GM19463 (cell line): ENCODE measurements at regions not wholly inside any gene's neighbourhood (a gene's known extent, or its start where the extent isn't known, plus 50 kb on each side); places are given as distances from the start of the nearest gene placed in this dataset.
"Not testable (repeated sequence)": the region's sequence is repeated elsewhere in the genome, so short reads cannot be mapped to it uniquely, and the experiment has no call there.

Source experiments
- ATAC-seq: cut with Tn5 transposase; IDR thresholded peaks from one replicate; pipeline ENCODE4 v1.9.1; 2021; ENCODE audit warnings: mild to moderate bottlenecking, moderate library complexity; ENCODE audit not compliant: unreplicated experiment

- ATAC-seq, result not testable (repeated sequence)
Measured at GRCh38 chr6:57708061-57708460, 390.6 kb downstream of the PRIM2 start.

GRCh38 chr6:57722546-57722945, 405.1 kb downstream of the PRIM2 start:
- ATAC-seq, result not testable (repeated sequence)

GRCh38 chr6:57723815-57724401, 406.5 kb downstream of the PRIM2 start:
- not testable (repeated sequence) for ATAC-seq

GRCh38 chr6:57729407-57729806, 412.0 kb downstream of the PRIM2 start:
- ATAC-seq, result not testable (repeated sequence)

- not testable (repeated sequence) for ATAC-seq
Measured at GRCh38 chr6:57730726-57731125, 413.3 kb downstream of the PRIM2 start.

GRCh38 chr6:57747716-57748115, 430.3 kb downstream of the PRIM2 start:
- ATAC-seq, result not testable (repeated sequence)

- not testable (repeated sequence) for ATAC-seq
Measured at GRCh38 chr6:57759850-57760249, 442.4 kb downstream of the PRIM2 start.

GRCh38 chr6:57792720-57793397, 475.4 kb downstream of the PRIM2 start:
- ATAC-seq, result peak; percentile 66

GRCh38 chr6:57793398-57793762, 475.9 kb downstream of the PRIM2 start:
- peak; percentile 44 for ATAC-seq

- ATAC-seq, result peak; percentile 60
Measured at GRCh38 chr6:57799703-57800479, 482.5 kb downstream of the PRIM2 start.

- ATAC-seq, result not testable (repeated sequence)
Measured at GRCh38 chr6:57808581-57808980, 491.2 kb downstream of the PRIM2 start.

- not testable (repeated sequence) for ATAC-seq
Measured at GRCh38 chr6:57809454-57809853, 492.0 kb downstream of the PRIM2 start.

GRCh38 chr6:57813271-57814075, 496.0 kb downstream of the PRIM2 start:
- ATAC-seq, result not testable (repeated sequence)

- ATAC-seq, result not testable (repeated sequence)
Measured at GRCh38 chr6:57815826-57816225, 498.4 kb downstream of the PRIM2 start.

GRCh38 chr6:57821325-57821724, 503.9 kb downstream of the PRIM2 start:
- not testable (repeated sequence) for ATAC-seq

GRCh38 chr6:57822448-57822847, 505.0 kb downstream of the PRIM2 start:
- not testable (repeated sequence) for ATAC-seq

GRCh38 chr6:57822896-57823358, 505.5 kb downstream of the PRIM2 start:
- ATAC-seq, result no peak

GRCh38 chr6:57837622-57838209, 520.3 kb downstream of the PRIM2 start:
- ATAC-seq, result not testable (repeated sequence)

GRCh38 chr6:57841551-57841950, 524.1 kb downstream of the PRIM2 start:
- ATAC-seq, result not testable (repeated sequence)

- ATAC-seq, result not testable (repeated sequence)
Measured at GRCh38 chr6:57853745-57854407, 536.4 kb downstream of the PRIM2 start.
